Activated CD4-positive, alpha-beta memory T cell treated with anti-CD3 and anti-CD28 coated beads, Interleukin-2, amount 10 ng/mL, durations not matched to agents 7 days and 5 days (primary cell): ENCODE measurements at regions not wholly inside any gene's neighbourhood (a gene's known extent, or its start where the extent isn't known, plus 50 kb on each side); places are given as distances from the start of the nearest gene placed in this dataset.
"Not testable (repeated sequence)": the region's sequence is repeated elsewhere in the genome, so short reads cannot be mapped to it uniquely, and the experiment has no call there.

Source experiments
- CTCF ChIA-PET: fragments of 350-600 bp; sonication (Branson Sonifier 250); formaldehyde crosslinking; loops from one replicate; lab custom pipeline; 2021; ENCODE audit warnings: antibody characterized with exemption, inconsistent platforms; lab: Charles Lee
- POLR2A ChIA-PET: fragments of 350-600 bp; sonication (Branson Sonifier 250); formaldehyde crosslinking; loops from one replicate; lab custom pipeline; 2021; ENCODE audit warnings: antibody characterized with exemption; lab: Charles Lee
- DNase-seq: peaks from one replicate; pipeline ENCODE4 v3.0.0-alpha.2; 2020
- H3K27ac Mint-ChIP-seq: one replicate; pipeline ENCODE4 v1.8.0; 2021; ENCODE audit warnings: mild to moderate bottlenecking, mixed read lengths
- H3K27me3 Mint-ChIP-seq: one replicate; pipeline ENCODE4 v1.8.0; 2021; ENCODE audit warnings: mixed read lengths
- H3K36me3 Mint-ChIP-seq: one replicate; pipeline ENCODE4 v1.8.0; 2021; ENCODE audit warnings: low read depth, mixed read lengths
- H3K4me1 Mint-ChIP-seq: one replicate; pipeline ENCODE4 v1.8.0; 2021; ENCODE audit warnings: mixed read lengths
- H3K4me3 Mint-ChIP-seq: one replicate; pipeline ENCODE4 v1.8.0; 2021; ENCODE audit warnings: mild to moderate bottlenecking, mixed read lengths
- H3K9me3 Mint-ChIP-seq: one replicate; pipeline ENCODE4 v1.8.0; 2021; ENCODE audit warnings: mixed read lengths

- H3K36me3 Mint-ChIP-seq, result no peaks in the 10 kb centered on the region
- no peak overlapping the region for H3K4me3 Mint-ChIP-seq
- no peak overlapping the region for H3K27ac Mint-ChIP-seq
- no peaks in the 10 kb centered on the region for H3K4me1 Mint-ChIP-seq
- H3K27me3 Mint-ChIP-seq, result no peaks in the 10 kb centered on the region
- DNase-seq, result no peak
- no peaks in the 10 kb centered on the region for H3K9me3 Mint-ChIP-seq
- CTCF ChIA-PET, result no interaction called here
- POLR2A ChIA-PET, result no interaction called here
Measured at GRCh38 chr2:65997961-65998360, 437.0 kb upstream of the MEIS1 start.

GRCh38 chr2:65992198-65992554 is 442.7 kb upstream of the MEIS1 start:
- Mint-ChIP-seq H3K27ac (no peak overlapping the region), H3K4me1 (no peaks in the 10 kb centered on the region)
- CTCF ChIA-PET, result no interaction called here

GRCh38 chr2:65991381-65992197 is 443.3 kb upstream of the MEIS1 start:
- no peak overlapping the region for H3K4me3 Mint-ChIP-seq

More at GRCh38 chr2:65992198-65992554, 442.7 kb upstream of the MEIS1 start:
- Mint-ChIP-seq H3K9me3 (no peaks in the 10 kb centered on the region), H3K4me3 (no peak overlapping the region), H3K36me3 (no peaks in the 10 kb centered on the region), H3K27me3 (no peaks in the 10 kb centered on the region)
- no peak for DNase-seq
- POLR2A ChIA-PET, result no interaction called here

GRCh38 chr2:65985986-65986385 is 448.9 kb upstream of the MEIS1 start:
- Mint-ChIP-seq H3K36me3 (no peaks in the 10 kb centered on the region), H3K27me3 (no peaks in the 10 kb centered on the region), H3K4me1 (peaks cover 2% of the 10 kb centered on the region), H3K4me3 (no peak overlapping the region), H3K9me3 (no peaks in the 10 kb centered on the region), H3K27ac (no peak overlapping the region)
- ChIA-PET POLR2A (no interaction called here), CTCF (no interaction called here)
- no peak for DNase-seq

More at GRCh38 chr2:65991381-65992197, 443.3 kb upstream of the MEIS1 start:
- ChIA-PET POLR2A (no interaction called here), CTCF (no interaction called here)
- no peaks in the 10 kb centered on the region for H3K27me3 Mint-ChIP-seq
- no peak for DNase-seq
- H3K36me3 Mint-ChIP-seq, result no peaks in the 10 kb centered on the region
- H3K9me3 Mint-ChIP-seq, result no peaks in the 10 kb centered on the region
- H3K4me1 Mint-ChIP-seq, result no peaks in the 10 kb centered on the region
- H3K27ac Mint-ChIP-seq, result no peak overlapping the region

- POLR2A ChIA-PET, result no interaction called here
- Mint-ChIP-seq H3K36me3 (no peaks in the 10 kb centered on the region), H3K9me3 (peaks cover 4% of the 10 kb centered on the region), H3K27ac (no peak overlapping the region), H3K4me3 (no peak overlapping the region), H3K27me3 (no peaks in the 10 kb centered on the region), H3K4me1 (no peaks in the 10 kb centered on the region)
- no peak for DNase-seq
- CTCF ChIA-PET, result no interaction called here
Measured at GRCh38 chr2:65980531-65980930, 454.4 kb upstream of the MEIS1 start.

- H3K27me3 Mint-ChIP-seq, result no peaks in the 10 kb centered on the region
- ChIA-PET POLR2A (no interaction called here), CTCF (no interaction called here)
- H3K4me1 Mint-ChIP-seq, result no peaks in the 10 kb centered on the region
- no peaks in the 10 kb centered on the region for H3K36me3 Mint-ChIP-seq
- H3K27ac Mint-ChIP-seq, result no peak overlapping the region
- peaks cover 4% of the 10 kb centered on the region for H3K9me3 Mint-ChIP-seq
- H3K4me3 Mint-ChIP-seq, result no peak overlapping the region
- no peak for DNase-seq
Measured at GRCh38 chr2:65979446-65979845, 455.5 kb upstream of the MEIS1 start.

GRCh38 chr2:65974067-65974723 is 460.7 kb upstream of the MEIS1 start:
- Mint-ChIP-seq H3K4me1 (no peaks in the 10 kb centered on the region), H3K4me3 (no peak overlapping the region), H3K9me3 (peaks cover 6% of the 10 kb centered on the region), H3K36me3 (no peaks in the 10 kb centered on the region), H3K27ac (no peak overlapping the region), H3K27me3 (no peaks in the 10 kb centered on the region)
- no peak for DNase-seq
- CTCF ChIA-PET, result no interaction called here
- POLR2A ChIA-PET, result no interaction called here

GRCh38 chr2:65969161-65969560 is 465.8 kb upstream of the MEIS1 start:
- Mint-ChIP-seq H3K27ac (no peak overlapping the region), H3K9me3 (peaks cover 2% of the 10 kb centered on the region), H3K4me3 (no peak overlapping the region), H3K4me1 (no peaks in the 10 kb centered on the region), H3K27me3 (no peaks in the 10 kb centered on the region), H3K36me3 (no peaks in the 10 kb centered on the region)
- ChIA-PET CTCF (no interaction called here), POLR2A (no interaction called here)
- no peak for DNase-seq

- H3K4me1 Mint-ChIP-seq, H3K36me3 Mint-ChIP-seq, POLR2A ChIA-PET, H3K4me3 Mint-ChIP-seq, H3K9me3 Mint-ChIP-seq, H3K27ac Mint-ChIP-seq, H3K27me3 Mint-ChIP-seq, CTCF ChIA-PET, DNase-seq: not testable (repeated sequence)
Measured at GRCh38 chr2:65963303-65963702, 471.6 kb upstream of the MEIS1 start.

GRCh38 chr2:65960953-65961352 is 474.0 kb upstream of the MEIS1 start:
- ChIA-PET CTCF (no interaction called here), POLR2A (no interaction called here)
- Mint-ChIP-seq H3K36me3 (no peaks in the 10 kb centered on the region), H3K9me3 (no peaks in the 10 kb centered on the region), H3K4me3 (no peak overlapping the region), H3K27ac (no peak overlapping the region), H3K27me3 (no peaks in the 10 kb centered on the region), H3K4me1 (no peaks in the 10 kb centered on the region)
- DNase-seq, result no peak

- Mint-ChIP-seq H3K36me3 (no peaks in the 10 kb centered on the region), H3K27me3 (no peaks in the 10 kb centered on the region), H3K4me3 (no peak overlapping the region), H3K27ac (no peak overlapping the region), H3K4me1 (no peaks in the 10 kb centered on the region), H3K9me3 (no peaks in the 10 kb centered on the region)
- CTCF ChIA-PET, result no interaction called here
- POLR2A ChIA-PET, result no interaction called here
- no peak for DNase-seq
Measured at GRCh38 chr2:65957886-65958285, 477.0 kb upstream of the MEIS1 start.

GRCh38 chr2:65957454-65957853 is 477.5 kb upstream of the MEIS1 start:
- no peaks in the 10 kb centered on the region for H3K27me3 Mint-ChIP-seq
- DNase-seq, result no peak
- H3K36me3 Mint-ChIP-seq, result no peaks in the 10 kb centered on the region
- POLR2A ChIA-PET, result no interaction called here
- no peaks in the 10 kb centered on the region for H3K9me3 Mint-ChIP-seq
- no peak overlapping the region for H3K27ac Mint-ChIP-seq
- no peak overlapping the region for H3K4me3 Mint-ChIP-seq
- H3K4me1 Mint-ChIP-seq, result no peaks in the 10 kb centered on the region
- CTCF ChIA-PET, result no interaction called here

GRCh38 chr2:65955259-65955658 is 479.7 kb upstream of the MEIS1 start:
- H3K27me3 Mint-ChIP-seq, result no peaks in the 10 kb centered on the region
- no peaks in the 10 kb centered on the region for H3K9me3 Mint-ChIP-seq
- H3K4me3 Mint-ChIP-seq, result no peak overlapping the region
- H3K27ac Mint-ChIP-seq, result no peak overlapping the region
- DNase-seq, result no peak
- H3K36me3 Mint-ChIP-seq, result no peaks in the 10 kb centered on the region
- no peaks in the 10 kb centered on the region for H3K4me1 Mint-ChIP-seq
- POLR2A ChIA-PET, result no interaction called here
- CTCF ChIA-PET, result no interaction called here
